KMS-11 (cell line): ENCODE measurements at regions not wholly inside any gene's neighbourhood (a gene's known extent, or its start where the extent isn't known, plus 50 kb on each side); places are given as distances from the start of the nearest gene placed in this dataset.

Experiments used
- H2AFZ ChIP-seq: fragments of 200-600 bp; sonication (generic); 2 replicates; pipeline ENCODE4 v1.6.1; 2016; ENCODE audit warnings: antibody characterized with exemption, mixed run types, low read depth
- H3K27ac ChIP-seq: fragments of 200-600 bp; sonication (generic); 2 replicates; pipeline ENCODE4 v1.6.1; 2016; ENCODE audit warnings: mild to moderate bottlenecking, mixed run types
- H3K27me3 ChIP-seq: fragments of 200-600 bp; sonication (generic); 2 replicates; pipeline ENCODE4 v1.6.1; 2017; ENCODE audit warnings: mild to moderate bottlenecking, low read depth, mixed run types, moderate library complexity; ENCODE audit not compliant: insufficient read depth
- H3K36me3 ChIP-seq: fragments of 200-600 bp; sonication (generic); 2 replicates; pipeline ENCODE4 v1.6.1; 2017; ENCODE audit warnings: mild to moderate bottlenecking, mixed run types; ENCODE audit not compliant: insufficient read depth
- H3K4me1 ChIP-seq: fragments of 200-600 bp; sonication (generic); 2 replicates; pipeline ENCODE4 v1.6.1; 2016; ENCODE audit warnings: mild to moderate bottlenecking, low read depth, mixed run types; ENCODE audit not compliant: poor library complexity, severe bottlenecking
- H3K4me2 ChIP-seq: fragments of 200-600 bp; sonication (generic); 2 replicates; pipeline ENCODE4 v1.7.0; 2016; ENCODE audit warnings: mild to moderate bottlenecking, mixed run types
- H3K4me3 ChIP-seq: fragments of 200-600 bp; sonication (generic); IDR thresholded peaks from 2 replicates; pipeline ENCODE4 v1.6.1; 2017; ENCODE audit warnings: low read depth, low read length, mixed read lengths; ENCODE audit not compliant: insufficient read depth
- H3K79me2 ChIP-seq: fragments of 200-600 bp; sonication (generic); 2 replicates; pipeline ENCODE4 v1.6.1; 2016; ENCODE audit warnings: low read depth, mixed run types; ENCODE audit not compliant: insufficient read depth
- H3K9ac ChIP-seq: fragments of 200-600 bp; sonication (generic); 2 replicates; pipeline ENCODE4 v1.6.1; 2016; ENCODE audit warnings: mild to moderate bottlenecking, mixed run types
- H4K20me1 ChIP-seq: fragments of 200-600 bp; sonication (generic); 2 replicates; pipeline ENCODE4 v1.6.1; 2016; ENCODE audit warnings: mild to moderate bottlenecking, mixed run types; ENCODE audit not compliant: insufficient read depth
- CTCF ChIP-seq: fragments of 200-600 bp; sonication (generic); conservative IDR thresholded peaks from 2 replicates; pipeline ENCODE4 v1.6.1; 2017; ENCODE audit warnings: low read depth, mild to moderate bottlenecking, antibody characterized with exemption, low read length, moderate library complexity, mixed read lengths

DNA sequence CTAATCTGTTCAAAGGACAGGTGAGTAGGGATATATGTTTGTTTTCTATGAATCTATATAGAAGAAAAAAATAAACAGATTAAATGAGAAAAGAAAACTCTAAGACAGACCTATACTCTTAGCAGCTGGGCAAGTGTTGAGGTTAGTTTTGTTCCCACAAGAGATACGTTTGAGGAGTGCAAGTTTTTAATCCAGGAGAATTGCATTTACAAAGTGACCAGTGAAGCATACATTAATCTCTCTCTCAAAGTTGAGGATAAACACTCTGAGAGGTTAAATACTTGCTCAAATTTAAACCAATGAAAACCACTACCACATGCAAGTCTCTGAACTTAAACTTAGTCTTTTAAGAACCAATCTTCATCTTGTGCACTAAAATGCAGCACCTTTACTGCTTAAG lies 930.5 kb upstream of the MIR17HG start:
- TF ChIP-seq CTCF, result no peak
- H4K20me1 ChIP-seq, result no peaks in the 10 kb centered on the region
- H3K4me3 ChIP-seq, result no peak overlapping the region
- no peak overlapping the region for H3K27ac ChIP-seq
- H3K4me1 ChIP-seq, result no peaks in the 10 kb centered on the region
- H3K4me2 ChIP-seq, result no peak overlapping the region
- H3K27me3 ChIP-seq, result no peaks in the 10 kb centered on the region
- H3K36me3 ChIP-seq, result no peaks in the 10 kb centered on the region
- no peak overlapping the region for H2AFZ ChIP-seq
- H3K9ac ChIP-seq, result no peak overlapping the region
- H3K79me2 ChIP-seq, result no peaks in the 10 kb centered on the region

DNA sequence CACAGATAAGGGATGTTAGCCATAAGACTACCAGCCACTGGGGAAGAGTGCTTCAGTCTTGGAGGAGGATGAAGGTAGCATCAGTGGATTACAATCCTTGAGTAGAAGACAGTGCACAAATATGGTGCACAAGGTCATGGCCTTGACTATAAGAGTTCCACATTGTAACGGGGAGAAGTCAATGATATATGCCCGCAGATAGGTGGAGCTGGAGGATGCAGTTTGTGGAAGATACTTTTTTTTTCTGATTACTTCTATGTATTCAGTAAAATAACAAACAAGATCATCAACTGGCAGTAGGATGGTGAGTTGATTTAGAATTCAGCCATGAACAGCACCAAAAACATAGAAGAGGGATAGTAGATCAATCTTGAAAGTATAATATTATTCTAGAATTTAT lies 926.8 kb upstream of the MIR17HG start:
- H3K4me1 ChIP-seq, result no peaks in the 10 kb centered on the region
- H3K9ac ChIP-seq, result no peak overlapping the region
- no peak overlapping the region for H3K27ac ChIP-seq
- H4K20me1 ChIP-seq, result no peaks in the 10 kb centered on the region
- no peak overlapping the region for H3K4me2 ChIP-seq
- TF ChIP-seq CTCF, result no peak
- no peak overlapping the region for H3K4me3 ChIP-seq
- H3K36me3 ChIP-seq, result no peaks in the 10 kb centered on the region
- H3K27me3 ChIP-seq, result no peaks in the 10 kb centered on the region
- H2AFZ ChIP-seq, result no peak overlapping the region
- no peaks in the 10 kb centered on the region for H3K79me2 ChIP-seq

- no peak overlapping the region for H2AFZ ChIP-seq
- TF ChIP-seq CTCF, result no peak
These were observed 919.9 kb upstream of the MIR17HG start for GRCh38 chr13:90427322-90428272.

GRCh38 chr13:90428522-90429210 lies 918.8 kb upstream of the MIR17HG start:
- Histone ChIP-seq H3K9ac (no peak overlapping the region), H3K4me2 (no peak overlapping the region), H3K4me3 (no peak overlapping the region)

More at GRCh38 chr13:90427322-90428272, 919.9 kb upstream of the MIR17HG start:
- Histone ChIP-seq H3K36me3 (no peaks in the 10 kb centered on the region), H3K4me1 (no peaks in the 10 kb centered on the region), H3K4me2 (no peak overlapping the region), H3K9ac (no peak overlapping the region), H3K27me3 (no peaks in the 10 kb centered on the region), H3K27ac (no peak overlapping the region), H3K79me2 (no peaks in the 10 kb centered on the region), H3K4me3 (no peak overlapping the region), H4K20me1 (no peaks in the 10 kb centered on the region)

More at GRCh38 chr13:90428522-90429210, 918.8 kb upstream of the MIR17HG start:
- no peaks in the 10 kb centered on the region for H3K4me1 ChIP-seq
- H4K20me1 ChIP-seq, result no peaks in the 10 kb centered on the region
- H3K79me2 ChIP-seq, result no peaks in the 10 kb centered on the region
- no peaks in the 10 kb centered on the region for H3K36me3 ChIP-seq
- H3K27me3 ChIP-seq, result no peaks in the 10 kb centered on the region
- no peak for TF ChIP-seq CTCF
- no peak overlapping the region for H2AFZ ChIP-seq
- no peak overlapping the region for H3K27ac ChIP-seq
